Ishikawa (cell line): ENCODE measurements at regions not wholly inside any gene's neighbourhood (a gene's known extent, or its start where the extent isn't known, plus 50 kb on each side); places are given as distances from the start of the nearest gene placed in this dataset.

Experiments
- EP300 ChIP-seq: IDR thresholded peaks from 2 replicates; pipeline ENCODE4 v1.6.1; 2012; ENCODE audit warnings: borderline replicate concordance
- RAD21 ChIP-seq: IDR thresholded peaks from 2 replicates; pipeline ENCODE4 v1.6.1; 2012; ENCODE audit warnings: low read depth
- YY1 ChIP-seq: IDR thresholded peaks from 2 replicates; pipeline ENCODE4 v1.6.1; 2012; ENCODE audit warnings: low read depth
- TF ChIP-seq, protein P1 (sequence below): IDR thresholded peaks from 2 replicates; pipeline ENCODE4 v1.6.1; 2012
- TF ChIP-seq, protein P2 (sequence below): IDR thresholded peaks from 2 replicates; pipeline ENCODE4 v1.6.1; 2012
- TF ChIP-seq, protein P3 (sequence below): IDR thresholded peaks from 2 replicates; pipeline ENCODE4 v1.6.1; 2012; ENCODE audit warnings: low read depth, mild to moderate bottlenecking

DNA sequence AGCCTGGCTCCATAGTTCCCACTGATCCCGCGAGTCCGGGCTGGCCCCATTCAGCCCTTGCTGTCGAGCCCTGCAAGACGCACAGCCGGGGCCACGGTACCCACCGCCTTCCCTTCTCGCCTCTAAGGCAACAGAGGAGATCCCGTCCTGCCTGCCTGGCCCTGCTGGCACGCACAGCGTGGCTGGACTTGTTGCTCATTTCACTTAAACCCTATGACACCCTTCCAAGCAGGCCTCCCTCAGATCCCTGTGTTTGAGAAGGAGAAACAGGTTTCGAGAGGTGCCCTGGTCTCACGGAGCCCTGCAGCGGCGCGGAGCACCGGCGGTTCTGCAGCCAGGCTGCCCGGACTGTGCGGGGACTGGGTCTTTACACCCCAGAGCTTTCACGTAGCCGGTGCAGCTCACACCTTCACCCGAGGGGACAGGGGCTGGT, 1048.4 kb downstream of the BRD1 start:
- TF ChIP-seq, protein P1, sequence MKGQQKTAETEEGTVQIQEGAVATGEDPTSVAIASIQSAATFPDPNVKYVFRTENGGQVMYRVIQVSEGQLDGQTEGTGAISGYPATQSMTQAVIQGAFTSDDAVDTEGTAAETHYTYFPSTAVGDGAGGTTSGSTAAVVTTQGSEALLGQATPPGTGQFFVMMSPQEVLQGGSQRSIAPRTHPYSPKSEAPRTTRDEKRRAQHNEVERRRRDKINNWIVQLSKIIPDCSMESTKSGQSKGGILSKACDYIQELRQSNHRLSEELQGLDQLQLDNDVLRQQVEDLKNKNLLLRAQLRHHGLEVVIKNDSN: no peak
- TF ChIP-seq RAD21 (no peak), EP300 (no peak), YY1 (no peak)
- TF ChIP-seq, protein P2, sequence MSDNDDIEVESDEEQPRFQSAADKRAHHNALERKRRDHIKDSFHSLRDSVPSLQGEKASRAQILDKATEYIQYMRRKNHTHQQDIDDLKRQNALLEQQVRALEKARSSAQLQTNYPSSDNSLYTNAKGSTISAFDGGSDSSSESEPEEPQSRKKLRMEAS: no peak
- TF ChIP-seq, protein P3, sequence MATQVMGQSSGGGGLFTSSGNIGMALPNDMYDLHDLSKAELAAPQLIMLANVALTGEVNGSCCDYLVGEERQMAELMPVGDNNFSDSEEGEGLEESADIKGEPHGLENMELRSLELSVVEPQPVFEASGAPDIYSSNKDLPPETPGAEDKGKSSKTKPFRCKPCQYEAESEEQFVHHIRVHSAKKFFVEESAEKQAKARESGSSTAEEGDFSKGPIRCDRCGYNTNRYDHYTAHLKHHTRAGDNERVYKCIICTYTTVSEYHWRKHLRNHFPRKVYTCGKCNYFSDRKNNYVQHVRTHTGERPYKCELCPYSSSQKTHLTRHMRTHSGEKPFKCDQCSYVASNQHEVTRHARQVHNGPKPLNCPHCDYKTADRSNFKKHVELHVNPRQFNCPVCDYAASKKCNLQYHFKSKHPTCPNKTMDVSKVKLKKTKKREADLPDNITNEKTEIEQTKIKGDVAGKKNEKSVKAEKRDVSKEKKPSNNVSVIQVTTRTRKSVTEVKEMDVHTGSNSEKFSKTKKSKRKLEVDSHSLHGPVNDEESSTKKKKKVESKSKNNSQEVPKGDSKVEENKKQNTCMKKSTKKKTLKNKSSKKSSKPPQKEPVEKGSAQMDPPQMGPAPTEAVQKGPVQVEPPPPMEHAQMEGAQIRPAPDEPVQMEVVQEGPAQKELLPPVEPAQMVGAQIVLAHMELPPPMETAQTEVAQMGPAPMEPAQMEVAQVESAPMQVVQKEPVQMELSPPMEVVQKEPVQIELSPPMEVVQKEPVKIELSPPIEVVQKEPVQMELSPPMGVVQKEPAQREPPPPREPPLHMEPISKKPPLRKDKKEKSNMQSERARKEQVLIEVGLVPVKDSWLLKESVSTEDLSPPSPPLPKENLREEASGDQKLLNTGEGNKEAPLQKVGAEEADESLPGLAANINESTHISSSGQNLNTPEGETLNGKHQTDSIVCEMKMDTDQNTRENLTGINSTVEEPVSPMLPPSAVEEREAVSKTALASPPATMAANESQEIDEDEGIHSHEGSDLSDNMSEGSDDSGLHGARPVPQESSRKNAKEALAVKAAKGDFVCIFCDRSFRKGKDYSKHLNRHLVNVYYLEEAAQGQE: no peak
